HS-5 (cell line): ENCODE measurements at regions not wholly inside any gene's neighbourhood (a gene's known extent, or its start where the extent isn't known, plus 50 kb on each side); places are given as distances from the start of the nearest gene placed in this dataset.

ENCODE experiments used
- DNase-seq: peaks from one replicate; pipeline ENCODE4 v3.0.0-alpha.2; 2012; ENCODE audit warnings: low read depth

DNA sequence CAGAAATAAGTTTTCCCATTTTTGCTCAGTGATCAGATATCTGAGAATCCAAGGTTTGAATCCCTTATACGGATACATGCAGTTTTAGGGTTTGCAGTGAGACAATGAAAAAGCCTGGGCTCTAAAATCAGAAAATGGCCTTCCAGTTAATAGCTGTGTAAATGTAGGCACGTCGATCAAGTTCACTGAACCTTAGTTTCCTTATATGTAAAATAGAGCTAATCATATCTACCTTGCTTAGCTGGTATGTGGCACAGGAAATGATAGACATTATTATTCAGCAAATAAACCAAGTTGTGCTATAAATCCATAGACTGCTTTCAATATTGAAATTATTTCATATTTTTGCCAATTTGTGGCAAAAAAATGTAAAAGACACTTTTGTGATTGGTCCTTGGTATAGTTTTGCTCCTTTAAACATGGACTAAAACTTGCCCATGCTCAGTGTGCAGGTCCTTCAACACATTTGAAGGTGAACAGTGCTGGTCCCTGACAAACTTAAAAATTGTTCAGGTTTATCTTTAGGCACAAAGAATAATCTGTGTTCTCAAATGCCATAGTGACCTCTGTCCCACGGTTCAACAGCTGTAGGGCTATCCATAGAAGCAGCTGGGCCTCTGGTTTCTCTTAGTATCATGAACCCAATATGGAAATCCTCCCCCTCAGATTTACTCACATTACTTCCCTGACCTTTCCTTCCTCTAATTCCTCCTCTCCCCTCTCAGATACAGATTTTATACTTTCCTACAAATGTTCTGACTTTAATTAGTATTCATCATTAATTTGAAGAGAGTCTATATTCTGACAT, 51.0 kb downstream of the CCDC54 start:
- DNase-seq: no peak

DNA sequence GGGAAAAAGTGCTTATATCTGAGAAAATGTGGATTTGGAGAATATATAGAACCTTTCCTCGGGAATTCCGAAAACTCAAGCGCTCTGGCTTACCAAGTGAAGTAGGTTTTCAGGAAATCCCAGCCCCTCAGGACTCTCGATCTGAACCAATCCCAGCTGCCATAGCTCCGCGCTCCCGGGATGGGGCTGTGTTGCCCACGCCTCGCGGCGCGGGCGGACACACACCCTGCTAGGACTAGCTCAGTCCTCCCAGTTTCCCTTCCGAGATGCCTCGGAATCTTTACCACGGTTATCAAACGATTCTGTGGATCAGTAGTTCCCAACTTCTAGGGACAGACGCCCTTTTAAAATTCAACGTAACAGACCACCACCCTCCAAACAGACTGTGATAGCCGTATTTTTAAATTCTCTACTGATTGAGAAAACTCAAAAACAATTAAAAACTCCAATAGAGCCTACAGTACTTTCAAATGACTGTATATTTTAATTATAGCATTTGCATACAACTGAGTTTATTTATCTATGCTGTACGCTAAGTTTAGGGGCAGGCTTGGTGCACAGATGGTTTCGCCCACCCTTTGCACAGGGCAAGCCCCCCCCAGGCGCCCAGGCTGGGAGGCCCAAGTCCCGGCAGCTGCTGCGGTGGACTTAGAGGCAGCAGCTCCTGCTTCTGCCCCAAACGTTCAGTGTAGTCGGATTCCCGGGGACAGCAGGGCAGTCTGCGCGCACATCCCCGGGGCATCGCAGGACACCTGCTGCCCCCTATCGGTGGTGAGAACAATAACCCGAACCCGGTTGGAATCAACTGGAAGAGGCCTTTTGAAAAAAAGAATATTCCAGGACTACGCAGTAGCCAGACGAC, 52.3 kb downstream of the CCDC54 start:
- DNase-seq: peak; percentile 25

DNA sequence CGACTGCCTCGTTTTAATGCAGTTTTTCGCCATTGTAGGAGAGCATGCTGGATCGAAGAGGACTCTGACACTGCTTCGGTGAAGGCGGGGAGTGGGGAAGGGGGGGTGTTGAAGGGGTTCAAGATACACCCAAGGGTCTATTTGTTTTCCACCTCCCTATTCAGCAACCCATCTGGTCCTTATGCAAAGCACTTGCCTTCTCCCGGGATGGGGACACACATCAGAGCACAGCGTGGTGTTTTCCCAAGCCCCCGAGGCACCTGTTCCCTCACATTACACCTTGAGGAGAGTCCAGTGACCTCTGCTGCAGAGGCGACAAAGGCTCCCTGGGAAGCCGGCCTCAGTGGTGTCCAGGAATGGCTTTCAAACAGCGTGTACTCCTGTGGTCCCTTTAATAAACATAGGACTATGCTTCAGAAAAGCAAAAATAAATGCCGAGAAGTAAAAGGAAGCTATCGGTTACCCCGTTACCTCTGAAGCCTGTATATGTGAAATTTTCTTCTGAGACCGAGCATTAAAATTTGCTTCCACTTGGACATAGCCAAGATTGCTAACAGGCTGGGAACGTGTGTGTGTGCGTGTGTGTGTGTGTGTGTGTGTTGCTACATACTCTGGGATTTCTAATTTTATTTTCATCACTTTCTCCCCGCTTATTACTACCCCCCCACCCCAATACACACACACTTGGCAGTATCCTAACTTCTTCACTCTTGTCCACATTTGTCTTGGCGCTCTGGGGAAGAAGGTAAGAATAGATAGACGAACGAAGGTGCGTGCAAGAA, 53.2 kb downstream of the CCDC54 start:
- DNase-seq: peak; percentile 2

DNA sequence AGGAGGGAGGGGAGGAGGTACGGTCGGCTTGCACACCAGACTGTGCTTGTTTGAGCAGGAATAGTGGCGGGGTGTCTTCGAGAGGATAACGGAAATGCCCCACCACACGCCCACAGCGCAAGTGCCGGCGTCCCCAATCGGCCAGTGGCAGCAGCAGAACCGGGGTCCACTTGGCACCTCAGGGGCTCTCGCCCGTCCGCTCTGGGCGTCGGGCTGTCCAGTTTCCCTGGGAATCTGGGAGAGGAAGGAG, 53.7 kb downstream of the CCDC54 start:
- no peak for DNase-seq

DNA sequence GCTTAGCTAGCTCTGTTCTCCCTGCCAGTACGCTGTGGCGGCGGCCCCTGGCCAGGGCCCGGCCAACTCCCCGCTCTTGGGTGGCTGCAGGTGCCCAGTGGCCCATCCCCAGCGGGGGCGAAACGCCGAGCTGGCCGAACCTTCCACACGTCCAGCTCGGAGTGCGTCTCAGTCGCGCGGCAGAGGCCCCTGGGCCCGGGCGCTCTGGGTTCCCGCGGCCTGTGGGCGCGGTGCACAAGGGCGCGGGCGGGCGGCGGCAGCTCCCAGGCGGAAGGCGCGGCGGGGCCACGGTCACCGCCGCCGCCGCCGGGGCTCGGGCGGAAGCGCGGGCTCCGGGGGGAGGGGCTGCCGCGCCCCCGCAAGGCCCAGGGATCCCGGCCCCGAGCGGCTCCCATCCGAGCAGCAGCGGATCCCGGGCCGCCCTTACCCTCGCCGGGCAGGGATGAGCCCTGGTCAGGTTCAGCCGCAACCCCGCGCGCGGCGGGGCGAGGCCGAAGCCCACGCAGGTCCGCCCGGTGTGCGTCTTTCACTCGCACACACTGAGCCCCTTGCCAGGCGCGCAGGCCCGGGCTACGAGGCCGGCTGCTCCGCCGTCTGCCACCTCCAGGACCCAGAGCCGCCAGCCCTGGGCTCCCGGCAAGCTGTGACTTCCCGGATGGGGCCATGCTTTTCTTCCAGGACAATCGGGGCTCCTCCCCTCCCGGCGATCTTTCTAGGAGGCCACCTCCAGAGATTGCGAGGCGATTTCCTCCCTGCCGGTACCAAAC, 54.2 kb downstream of the CCDC54 start:
- DNase-seq: peak; percentile 44

DNA sequence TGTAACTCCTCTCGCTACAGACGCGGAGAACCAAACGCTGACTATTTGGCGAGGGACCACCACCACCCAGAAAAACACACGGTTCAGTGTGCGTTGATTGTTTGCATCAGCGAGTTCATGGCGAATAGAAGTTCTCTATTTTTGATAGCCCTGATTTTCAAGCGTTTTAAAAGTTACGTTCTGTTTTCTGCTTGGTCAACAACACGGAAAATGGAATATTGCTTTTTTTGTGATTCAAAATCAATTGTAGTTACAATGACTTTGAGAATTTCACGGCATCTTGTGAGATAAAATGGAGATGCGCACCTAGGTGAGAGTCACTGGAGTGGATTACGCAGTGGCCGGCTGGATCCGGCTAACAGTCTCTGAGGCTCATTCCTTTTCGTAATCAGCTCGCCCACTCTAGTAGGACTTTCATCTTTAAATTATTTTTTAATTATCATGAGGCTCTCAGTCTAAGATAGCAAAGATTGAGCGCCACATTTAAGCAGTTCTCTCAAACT, 54.8 kb downstream of the CCDC54 start:
- peak; percentile 6 for DNase-seq

DNA sequence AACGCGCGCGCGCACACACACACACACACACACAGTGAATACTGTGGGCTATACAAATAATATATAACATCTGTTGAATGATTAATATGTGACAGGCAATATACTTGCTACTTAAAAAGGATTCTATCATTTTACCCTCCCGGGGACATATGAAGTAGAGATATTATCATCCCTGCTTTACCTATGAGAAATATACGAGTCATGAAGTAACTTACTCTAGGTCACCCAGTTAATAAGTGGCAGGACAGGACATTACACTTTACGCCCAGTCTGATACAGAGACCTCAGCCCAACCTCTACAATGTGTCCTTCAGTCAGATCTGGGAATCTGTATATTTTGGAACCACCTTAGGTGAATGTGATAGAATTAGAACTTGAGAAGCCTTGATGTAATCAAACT, 55.4 kb downstream of the CCDC54 start:
- DNase-seq: no peak

DNA sequence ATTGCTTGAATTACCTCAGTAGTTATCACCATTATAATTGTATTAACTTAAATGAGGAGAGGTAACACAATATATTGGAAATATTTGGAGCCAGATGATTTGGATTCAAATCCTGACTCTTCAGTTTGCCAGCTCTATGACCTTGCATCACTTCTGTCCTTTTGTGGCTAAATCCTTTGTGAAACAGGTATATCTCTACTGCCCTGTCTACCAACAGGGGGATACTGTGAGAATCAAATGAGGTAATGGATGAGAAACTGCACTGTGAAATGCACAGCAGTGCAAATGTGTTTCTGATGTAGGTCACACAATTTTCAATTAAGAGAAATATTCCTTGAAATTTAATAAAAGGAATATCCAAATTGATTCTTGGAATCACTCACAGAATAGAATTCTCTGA, 58.8 kb downstream of the CCDC54 start:
- DNase-seq: no peak

DNA sequence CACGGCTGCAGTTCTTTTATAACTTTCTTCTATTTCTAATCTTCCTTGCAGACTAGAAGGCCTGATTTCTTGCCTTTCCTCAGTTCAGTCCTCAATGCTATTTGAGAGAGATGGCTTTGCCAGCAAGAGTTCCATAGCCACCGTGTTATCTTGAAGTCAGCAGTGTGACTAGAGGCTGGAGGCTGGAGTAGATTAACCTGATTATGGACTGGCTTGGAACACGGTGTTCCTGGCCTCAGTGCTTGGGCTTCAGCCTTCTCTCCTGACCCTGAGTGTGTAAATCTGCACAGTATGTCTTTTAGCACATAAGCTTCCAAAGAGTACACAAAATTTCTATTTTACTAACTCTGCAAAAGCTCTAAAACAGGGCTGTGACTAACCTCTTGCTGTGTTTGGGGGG, 61.4 kb downstream of the CCDC54 start:
- DNase-seq: no peak

DNA sequence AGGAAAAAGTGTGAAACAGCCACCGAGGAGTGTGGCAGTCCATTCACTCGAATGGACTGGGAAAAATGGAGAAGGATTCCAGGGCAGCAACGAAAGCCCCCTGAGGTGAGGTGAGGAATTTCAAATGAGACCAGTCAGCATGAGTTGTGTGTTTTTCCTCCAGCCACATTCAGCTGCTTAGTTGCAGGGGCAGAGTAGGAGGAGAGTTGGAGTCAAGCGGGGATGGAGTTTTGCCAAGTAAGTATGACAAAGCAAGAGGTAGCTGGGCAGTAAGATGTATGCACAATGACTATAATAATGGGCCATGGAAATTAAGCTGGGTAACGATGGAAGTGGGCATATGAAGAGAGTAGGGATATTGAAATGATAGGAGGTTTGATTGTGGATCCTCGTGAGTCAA, 64.4 kb downstream of the CCDC54 start:
- no peak for DNase-seq

DNA sequence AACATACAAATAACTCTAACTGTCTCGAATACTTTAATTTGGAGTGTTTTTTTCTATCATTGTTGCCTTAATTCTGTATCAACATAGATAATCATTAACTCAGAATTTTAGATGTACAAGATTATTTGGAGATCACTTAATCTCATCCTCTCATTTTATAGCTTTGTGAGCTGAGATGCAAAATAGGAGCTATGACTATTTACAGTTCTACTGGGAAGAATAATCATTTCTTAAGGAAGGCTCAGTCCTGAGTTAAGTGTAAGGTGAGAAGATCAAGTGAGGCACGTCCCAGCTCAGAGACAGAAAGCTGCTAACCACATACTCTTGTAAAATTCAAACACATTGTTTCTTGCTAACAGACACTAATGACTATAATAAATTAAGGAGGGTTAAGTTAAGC, 66.2 kb downstream of the CCDC54 start:
- DNase-seq: no peak

DNA sequence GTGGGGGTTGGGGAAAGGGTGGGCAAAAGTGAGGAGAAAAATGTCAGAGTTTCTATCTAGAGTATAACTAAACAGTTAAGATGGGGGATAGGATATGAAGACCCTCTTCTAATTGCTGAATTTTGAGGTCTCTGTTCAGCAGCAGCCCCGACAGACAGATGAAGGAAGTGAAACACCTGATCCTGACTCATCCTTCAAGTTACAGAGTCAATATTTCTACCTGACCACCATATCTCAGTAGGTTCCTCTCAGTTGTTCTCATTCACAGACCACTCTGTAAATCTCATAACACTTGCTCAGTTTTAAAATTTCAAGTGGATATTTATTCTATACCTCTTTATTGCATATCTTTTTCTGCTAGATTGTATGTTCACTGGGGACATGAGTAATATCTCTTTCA, 69.5 kb downstream of the CCDC54 start:
- no peak for DNase-seq

DNA sequence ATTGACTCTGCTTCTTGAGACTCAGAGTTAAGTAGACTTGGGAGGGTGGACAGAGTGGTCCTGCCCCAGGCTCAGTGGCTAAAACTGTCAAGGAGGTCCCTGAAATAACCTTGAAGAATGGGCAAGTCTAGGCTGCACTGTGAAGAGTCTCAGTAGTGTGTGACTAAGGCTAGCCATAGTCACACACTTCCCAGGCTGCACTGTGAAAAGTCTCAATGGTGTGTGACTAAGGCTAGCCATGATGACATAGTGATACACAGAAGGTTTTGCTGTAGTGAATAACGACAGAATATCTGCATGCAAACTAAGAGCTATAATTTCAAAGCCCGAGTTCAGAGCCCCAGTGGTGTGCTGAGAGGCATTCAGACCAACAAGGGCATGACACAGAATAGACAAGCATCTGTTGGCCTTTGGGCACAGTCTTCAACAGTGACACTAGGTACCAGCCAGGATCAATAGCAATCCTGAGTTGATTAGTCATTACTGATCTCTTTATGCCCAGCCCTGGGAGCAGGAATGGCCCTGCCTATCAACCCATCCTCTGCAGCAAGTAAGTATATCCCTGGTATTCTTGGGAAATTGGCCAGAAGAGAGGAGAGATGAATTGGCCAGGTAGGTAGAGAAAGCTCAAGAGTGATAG, 72.4 kb upstream of the BBX start:
- peak; percentile 19 for DNase-seq

DNA sequence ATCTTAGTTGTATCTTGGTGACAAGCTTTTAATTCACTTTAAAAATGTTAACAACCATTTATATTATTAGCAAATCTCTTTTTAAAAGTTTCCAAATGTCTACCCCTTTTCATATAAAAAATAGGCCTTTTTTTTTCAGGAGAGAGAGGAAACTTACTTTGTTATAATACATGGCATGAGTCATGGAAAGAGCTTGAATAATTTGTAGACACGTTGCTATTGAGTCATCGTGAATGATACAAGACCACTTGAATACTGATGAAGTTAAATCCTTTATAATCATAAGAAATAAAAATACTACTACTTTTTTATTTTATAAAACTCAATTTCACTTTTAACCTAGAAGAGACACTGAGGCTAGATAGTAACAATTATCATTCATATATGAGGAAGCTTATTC, 70.3 kb upstream of the BBX start:
- DNase-seq: peak; percentile 41

DNA sequence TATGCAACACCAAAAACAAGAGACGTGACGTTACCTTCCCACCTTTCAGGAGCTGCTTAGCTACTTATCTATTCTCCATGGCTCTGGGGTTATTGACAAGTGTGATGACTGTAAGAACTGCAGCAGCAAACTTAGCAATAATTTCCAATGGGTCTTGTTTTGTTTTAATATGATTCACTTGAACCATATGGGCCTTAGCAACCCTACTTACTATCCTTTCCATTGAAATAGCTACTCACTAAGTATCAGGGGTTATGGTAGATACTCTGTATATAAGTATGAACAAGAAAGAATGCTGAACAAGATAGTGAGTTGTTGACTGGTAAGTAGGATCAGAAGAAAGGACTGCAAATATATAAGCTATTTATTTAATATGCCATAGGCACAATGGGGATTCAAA, 69.3 kb upstream of the BBX start:
- DNase-seq: no peak

DNA sequence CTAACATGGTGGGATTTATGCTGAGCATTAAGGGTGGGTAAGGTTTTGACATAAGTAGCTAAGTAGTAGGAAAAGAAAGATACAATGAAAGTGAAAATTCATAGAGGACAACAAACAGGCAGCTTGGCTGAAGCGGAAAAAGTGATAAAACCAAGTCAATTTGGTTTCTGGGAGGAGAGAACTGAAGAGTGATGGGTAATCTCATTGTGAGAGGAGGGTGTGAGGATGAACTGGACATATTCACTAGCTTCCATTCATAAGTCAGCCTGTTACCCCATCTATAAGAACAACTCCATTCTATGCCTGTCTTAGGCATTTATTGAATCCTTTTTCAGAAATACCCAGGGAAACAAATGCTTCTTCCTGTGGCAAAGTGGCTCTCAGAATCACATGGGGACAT, 67.1 kb upstream of the BBX start:
- DNase-seq: no peak

DNA sequence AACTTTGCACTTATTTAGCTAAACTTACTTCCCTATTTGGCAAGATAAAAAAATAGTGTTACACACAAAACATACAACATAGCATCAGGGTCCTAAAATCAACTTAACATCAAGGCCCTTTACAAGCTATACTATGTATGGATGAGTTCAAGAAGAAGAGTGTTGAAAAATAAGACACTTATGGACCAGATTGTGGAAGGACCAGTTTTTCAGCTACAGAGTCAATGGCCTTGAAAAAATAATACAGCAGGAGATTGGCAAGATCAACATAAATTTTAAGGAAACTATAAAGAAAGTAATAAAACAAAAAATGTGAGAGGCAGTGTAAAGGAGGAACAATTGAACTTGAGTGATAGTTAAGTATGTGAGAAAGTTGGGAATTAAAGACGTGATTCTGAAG, 66.3 kb upstream of the BBX start:
- no peak for DNase-seq

DNA sequence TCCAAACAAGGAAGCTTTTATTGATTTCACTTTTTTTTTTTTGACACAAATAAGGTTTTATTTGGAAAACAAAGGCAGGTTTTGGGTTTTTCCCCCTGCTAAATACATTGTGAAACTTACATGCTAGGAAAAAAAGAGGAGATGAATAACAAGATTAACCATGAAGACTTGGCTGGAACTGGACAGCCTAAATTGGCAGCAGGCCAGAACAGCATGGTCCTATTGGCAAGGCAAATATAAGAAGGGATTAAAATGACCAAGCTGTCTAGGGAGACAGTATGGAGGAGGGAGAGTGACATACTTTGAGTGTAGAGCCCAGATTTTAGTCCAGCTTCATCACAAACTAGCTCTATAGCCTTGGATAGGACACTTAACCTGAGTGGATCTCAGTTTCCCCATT, 63.9 kb upstream of the BBX start:
- no peak for DNase-seq

DNA sequence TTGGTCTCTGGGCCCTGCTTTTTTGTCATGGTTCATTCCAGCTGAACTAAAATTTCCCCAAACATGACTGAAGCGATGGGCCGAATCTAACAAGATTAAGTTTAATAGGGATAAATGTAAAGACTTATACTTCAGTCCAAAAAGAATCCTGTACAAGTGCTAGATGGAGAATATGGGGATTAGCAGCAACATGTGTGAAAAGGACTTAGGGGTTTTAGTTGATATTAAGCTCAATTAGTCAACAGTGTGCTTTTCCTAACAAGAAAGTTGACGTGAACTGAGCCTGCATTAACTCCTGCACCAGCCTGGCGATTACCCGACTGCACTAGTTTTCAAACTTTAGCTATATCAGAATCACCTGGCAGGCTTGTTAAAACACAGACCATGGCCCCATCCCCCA, 61.0 kb upstream of the BBX start:
- no peak for DNase-seq

DNA sequence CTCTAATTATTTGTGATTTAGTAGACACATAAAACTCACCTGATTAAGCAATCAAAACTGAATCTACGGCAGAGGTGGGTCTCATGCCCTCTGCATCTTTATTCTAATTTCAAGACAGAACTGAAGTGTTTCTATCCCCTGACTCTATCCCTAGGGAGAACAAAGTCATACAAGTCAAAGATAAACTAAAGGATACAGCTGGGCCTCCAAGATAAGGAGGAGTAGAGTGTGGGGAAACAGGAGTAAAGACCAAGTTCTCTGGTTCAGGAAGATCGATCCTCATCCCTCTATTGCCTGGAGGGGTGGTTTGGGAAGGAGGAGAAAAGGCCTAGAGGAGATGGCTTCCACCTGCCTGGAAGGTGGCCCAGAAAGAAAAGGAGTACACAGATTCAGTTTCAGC, 58.7 kb upstream of the BBX start:
- DNase-seq: no peak

DNA sequence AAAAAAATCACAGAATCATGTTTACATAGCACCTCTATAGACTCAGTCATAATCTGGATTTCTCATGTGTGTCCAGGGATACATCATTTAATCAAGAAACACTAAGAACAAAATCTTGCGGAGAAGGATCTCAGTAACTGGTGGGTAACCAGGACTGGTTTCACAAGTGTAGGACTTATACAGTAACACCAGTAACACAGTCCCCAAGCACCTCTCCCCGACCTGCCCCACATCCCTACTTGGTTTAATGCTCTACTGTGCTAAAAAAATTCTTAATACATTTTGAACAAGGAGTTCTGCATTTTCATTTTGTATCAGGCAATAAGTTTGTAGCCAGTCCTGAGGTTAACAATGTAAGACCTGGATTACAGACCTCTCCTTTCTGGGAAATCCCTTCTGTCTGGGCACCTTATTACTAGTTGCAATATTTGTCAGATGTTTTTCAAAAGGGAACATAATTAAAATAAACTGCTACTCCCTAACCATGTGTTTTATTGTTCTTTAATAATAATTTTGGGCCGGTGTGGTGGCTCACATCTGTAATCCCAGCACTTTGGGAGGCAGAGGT, 57.6 kb upstream of the BBX start:
- no peak for DNase-seq
